ENCODE measurements at regions not wholly inside any gene's neighbourhood (a gene's known extent, or its start where the extent isn't known, plus 50 kb on each side); places are given as distances from the start of the nearest gene placed in this dataset.

- Mint-ChIP-seq H3K4me1 (peaks cover 27% of the 10 kb centered on the region), H3K4me3 (peak overlapping the region; percentile 27), H3K9me3 (peaks cover 13% of the 10 kb centered on the region), H3K36me3 (no peaks in the 10 kb centered on the region), H3K27ac (peak overlapping the region; percentile 58)
- ATAC-seq, result no peak
- DNase-seq (ENCODE audit: low spot score in 2 of 2), result no peak
These were observed 64.6 kb downstream of the LINC01488 start for GRCh38 chr11:69545976-69546617.

- Mint-ChIP-seq H3K4me1 (peaks cover 27% of the 10 kb centered on the region), H3K4me3 (peak overlapping the region; percentile 27), H3K27ac (peak overlapping the region; percentile 58), H3K9me3 (peaks cover 13% of the 10 kb centered on the region), H3K36me3 (no peaks in the 10 kb centered on the region)
- peak; percentile 15 to 76 for DNase-seq (ENCODE audit: low spot score in 2 of 2)
- peak; percentile 93 for ATAC-seq
These were observed 65.4 kb downstream of the LINC01488 start for GRCh38 chr11:69546735-69547370.

- ATAC-seq, result no peak
- Mint-ChIP-seq H3K36me3 (no peaks in the 10 kb centered on the region), H3K4me1 (peaks cover 15% of the 10 kb centered on the region), H3K27ac (no peak overlapping the region), H3K4me3 (no peak overlapping the region), H3K9me3 (peaks cover 13% of the 10 kb centered on the region)
- DNase-seq (ENCODE audit: low spot score in 2 of 2), result no peak
These were observed 69.4 kb downstream of the LINC01488 start for GRCh38 chr11:69550846-69551245.

- no peak for DNase-seq (ENCODE audit: low spot score in 2 of 2)
- H3K9me3 Mint-ChIP-seq, result peaks cover 13% of the 10 kb centered on the region
- H3K36me3 Mint-ChIP-seq, result no peaks in the 10 kb centered on the region
- no peak overlapping the region for H3K4me3 Mint-ChIP-seq
- no peak for ATAC-seq
- H3K27ac Mint-ChIP-seq, result no peak overlapping the region
- H3K4me1 Mint-ChIP-seq, result peaks cover 3% of the 10 kb centered on the region
These were observed 70.5 kb downstream of the LINC01488 start for GRCh38 chr11:69551963-69552362.

- no peaks in the 10 kb centered on the region for H3K36me3 Mint-ChIP-seq
- ATAC-seq (no peak), DNase-seq (ENCODE audit: low spot score in 2 of 2) (no peak)
- peaks cover 13% of the 10 kb centered on the region for H3K9me3 Mint-ChIP-seq
- H3K4me3 Mint-ChIP-seq, result no peak overlapping the region
- H3K4me1 Mint-ChIP-seq, result no peaks in the 10 kb centered on the region
- no peak overlapping the region for H3K27ac Mint-ChIP-seq
These were observed 71.5 kb downstream of the LINC01488 start for GRCh38 chr11:69552951-69553350.

GRCh38 chr11:69553416-69554357 is 72.2 kb downstream of the LINC01488 start:
- H3K36me3 Mint-ChIP-seq, result no peaks in the 10 kb centered on the region
- no peak for DNase-seq (ENCODE audit: low spot score in 2 of 2)
- H3K4me1 Mint-ChIP-seq, result peaks cover 4% of the 10 kb centered on the region
- no peak overlapping the region for H3K27ac Mint-ChIP-seq
- peaks cover 11% of the 10 kb centered on the region for H3K9me3 Mint-ChIP-seq
- no peak for ATAC-seq
- H3K4me3 Mint-ChIP-seq, result no peak overlapping the region

GRCh38 chr11:69554849-69555248 is 73.4 kb downstream of the LINC01488 start:
- H3K9me3 Mint-ChIP-seq, result peaks cover 3% of the 10 kb centered on the region
- no peak overlapping the region for H3K27ac Mint-ChIP-seq
- ATAC-seq (no peak), DNase-seq (ENCODE audit: low spot score in 2 of 2) (no peak)
- H3K4me1 Mint-ChIP-seq, result peaks cover 8% of the 10 kb centered on the region
- H3K4me3 Mint-ChIP-seq, result no peak overlapping the region
- H3K36me3 Mint-ChIP-seq, result no peaks in the 10 kb centered on the region

- no peak for DNase-seq (ENCODE audit: low spot score in 2 of 2)
- H3K36me3 Mint-ChIP-seq, result no peaks in the 10 kb centered on the region
- no peaks in the 10 kb centered on the region for H3K9me3 Mint-ChIP-seq
- no peak overlapping the region for H3K27ac Mint-ChIP-seq
- H3K4me3 Mint-ChIP-seq, result no peak overlapping the region
- peaks cover 8% of the 10 kb centered on the region for H3K4me1 Mint-ChIP-seq
- no peak for ATAC-seq
These were observed 75.8 kb downstream of the LINC01488 start for GRCh38 chr11:69557266-69557665.

- ATAC-seq, result no peak
These were observed 77.1 kb downstream of the LINC01488 start for GRCh38 chr11:69558519-69558941.

GRCh38 chr11:69559181-69559580 is 77.7 kb downstream of the LINC01488 start:
- Mint-ChIP-seq H3K4me3 (no peak overlapping the region), H3K4me1 (peaks cover 8% of the 10 kb centered on the region), H3K9me3 (no peaks in the 10 kb centered on the region), H3K36me3 (no peaks in the 10 kb centered on the region), H3K27ac (no peak overlapping the region)
- ATAC-seq (no peak), DNase-seq (ENCODE audit: low spot score in 2 of 2) (no peak)

More at GRCh38 chr11:69558519-69558941, 77.1 kb downstream of the LINC01488 start:
- Mint-ChIP-seq H3K36me3 (no peaks in the 10 kb centered on the region), H3K4me3 (no peak overlapping the region), H3K27ac (no peak overlapping the region), H3K9me3 (no peaks in the 10 kb centered on the region), H3K4me1 (peaks cover 8% of the 10 kb centered on the region)
- no peak for DNase-seq (ENCODE audit: low spot score in 2 of 2)

- DNase-seq (ENCODE audit: low spot score in 2 of 2) (no peak), ATAC-seq (no peak)
- Mint-ChIP-seq H3K9me3 (no peaks in the 10 kb centered on the region), H3K27ac (no peak overlapping the region), H3K4me1 (peaks cover 8% of the 10 kb centered on the region), H3K4me3 (no peak overlapping the region), H3K36me3 (no peaks in the 10 kb centered on the region)
These were observed 78.8 kb downstream of the LINC01488 start for GRCh38 chr11:69560141-69560790.

GRCh38 chr11:69562302-69562701 is 78.7 kb upstream of the CCND1 start:
- no peak overlapping the region for H3K4me3 Mint-ChIP-seq
- no peaks in the 10 kb centered on the region for H3K36me3 Mint-ChIP-seq
- peaks cover 8% of the 10 kb centered on the region for H3K4me1 Mint-ChIP-seq
- no peak for DNase-seq (ENCODE audit: low spot score in 2 of 2)
- no peak for ATAC-seq
- no peak overlapping the region for H3K27ac Mint-ChIP-seq
- H3K9me3 Mint-ChIP-seq, result no peaks in the 10 kb centered on the region

- ATAC-seq (no peak), DNase-seq (ENCODE audit: low spot score in 2 of 2) (no peak)
- H3K36me3 Mint-ChIP-seq, result no peaks in the 10 kb centered on the region
- H3K4me3 Mint-ChIP-seq, result no peak overlapping the region
- no peaks in the 10 kb centered on the region for H3K9me3 Mint-ChIP-seq
- no peak overlapping the region for H3K27ac Mint-ChIP-seq
- H3K4me1 Mint-ChIP-seq, result peaks cover 8% of the 10 kb centered on the region
These were observed 78.1 kb upstream of the CCND1 start for GRCh38 chr11:69562816-69563215.

GRCh38 chr11:69563306-69563705 is 77.7 kb upstream of the CCND1 start:
- Mint-ChIP-seq H3K36me3 (no peaks in the 10 kb centered on the region), H3K4me3 (no peak overlapping the region), H3K4me1 (peaks cover 7% of the 10 kb centered on the region), H3K27ac (no peak overlapping the region), H3K9me3 (no peaks in the 10 kb centered on the region)
- no peak for DNase-seq (ENCODE audit: low spot score in 2 of 2)
- no peak for ATAC-seq

Measured in stimulated activated effector memory CD8-positive, alpha-beta T cell treated with anti-CD3 and anti-CD28 coated beads, Interleukin-12 subunit alpha, Interleukin-12 subunit beta, amount 100 ng/mL, for 72 hours (primary cell).